ENCODE measurements at regions not wholly inside any gene's neighbourhood (a gene's known extent, or its start where the extent isn't known, plus 50 kb on each side); places are given as distances from the start of the nearest gene placed in this dataset.
A peak's percentile ranks its signal among the peaks of the same experiment; 100 is the strongest.

DNA sequence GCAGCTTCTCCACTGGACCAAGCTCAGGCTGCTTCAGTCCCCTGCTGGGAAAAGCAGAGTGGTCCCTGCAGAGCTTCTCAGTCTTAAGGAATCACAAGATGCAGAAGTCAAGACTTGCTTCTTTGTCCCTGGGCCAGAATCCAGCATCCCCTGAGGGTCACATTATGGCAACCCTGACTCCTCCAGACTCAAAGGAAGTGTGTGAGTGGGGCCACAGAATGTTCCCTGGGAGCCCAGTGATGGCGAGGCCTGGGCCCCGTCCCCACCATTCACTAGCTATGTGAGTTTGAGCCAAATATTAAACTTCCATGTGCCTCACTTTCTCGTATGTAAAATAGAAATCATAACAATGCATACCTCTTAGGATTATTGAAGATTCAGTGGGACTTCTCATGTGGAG lies 122.2 kb upstream of the NCAM1 start:
- no peak for TF ChIP-seq POLR2A (IDR thresholded peaks at IDR 0.05)
- TF ChIP-seq, protein P1, sequence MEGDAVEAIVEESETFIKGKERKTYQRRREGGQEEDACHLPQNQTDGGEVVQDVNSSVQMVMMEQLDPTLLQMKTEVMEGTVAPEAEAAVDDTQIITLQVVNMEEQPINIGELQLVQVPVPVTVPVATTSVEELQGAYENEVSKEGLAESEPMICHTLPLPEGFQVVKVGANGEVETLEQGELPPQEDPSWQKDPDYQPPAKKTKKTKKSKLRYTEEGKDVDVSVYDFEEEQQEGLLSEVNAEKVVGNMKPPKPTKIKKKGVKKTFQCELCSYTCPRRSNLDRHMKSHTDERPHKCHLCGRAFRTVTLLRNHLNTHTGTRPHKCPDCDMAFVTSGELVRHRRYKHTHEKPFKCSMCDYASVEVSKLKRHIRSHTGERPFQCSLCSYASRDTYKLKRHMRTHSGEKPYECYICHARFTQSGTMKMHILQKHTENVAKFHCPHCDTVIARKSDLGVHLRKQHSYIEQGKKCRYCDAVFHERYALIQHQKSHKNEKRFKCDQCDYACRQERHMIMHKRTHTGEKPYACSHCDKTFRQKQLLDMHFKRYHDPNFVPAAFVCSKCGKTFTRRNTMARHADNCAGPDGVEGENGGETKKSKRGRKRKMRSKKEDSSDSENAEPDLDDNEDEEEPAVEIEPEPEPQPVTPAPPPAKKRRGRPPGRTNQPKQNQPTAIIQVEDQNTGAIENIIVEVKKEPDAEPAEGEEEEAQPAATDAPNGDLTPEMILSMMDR (IDR thresholded peaks at IDR 0.05) = no peak
- 68 to 80% (median 71%) methylated on average over 3 of the region's 3 CpGs for WGBS, 4 donors
- Histone ChIP-seq H3K36me3 (no peaks in the 10 kb centered on the region), H3K27me3 (no peaks in the 10 kb centered on the region), H3K4me1 (peaks cover 0 to 16% (median 5%) of the 10 kb centered on the region in 12 donors), H3K4me3 (no peak overlapping the region), H3K27ac (no peak overlapping the region), H3K9me3 (no peaks in the 10 kb centered on the region)
- DNase-seq (no peak), ATAC-seq (no peak)
- intact Hi-C loops (cut with DNase I) = loop anchor here in 7 of 10 donors (5.0 to 10.0 kb wide), 8 partner anchors 116 to 446 kb away; partner anchors contain the start of gene NCAM1 (in 3 of the 7)

DNA sequence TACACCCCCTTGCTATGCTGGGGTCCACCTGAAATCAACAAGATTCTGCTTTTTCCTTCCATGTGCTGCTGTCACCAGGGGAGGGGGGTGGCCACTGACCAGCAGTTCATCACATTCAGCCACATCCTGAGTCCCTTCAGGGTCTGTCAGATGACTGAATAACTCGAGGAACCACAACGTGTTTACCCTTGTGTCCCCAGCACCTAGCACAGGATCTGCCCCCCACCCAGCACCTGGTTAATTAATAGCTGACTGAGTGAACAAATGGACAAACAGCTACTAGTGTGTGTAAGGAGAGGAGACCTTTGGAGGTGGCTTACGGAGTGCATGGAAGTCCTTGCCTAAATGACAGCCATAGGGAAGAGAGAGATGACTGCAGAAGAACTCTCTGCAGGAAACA lies 119.5 kb upstream of the NCAM1 start:
- Histone ChIP-seq H3K36me3 (no peaks in the 10 kb centered on the region), H3K4me3 (no peak overlapping the region), H3K27me3 (no peaks in the 10 kb centered on the region), H3K27ac (no peak overlapping the region), H3K9me3 (no peaks in the 10 kb centered on the region), H3K4me1 (peaks cover 0 to 14% (median 0%) of the 10 kb centered on the region in 12 donors)
- intact Hi-C loops (cut with DNase I) = no loop called here
- WGBS, 4 donors = 70 to 81% (median 72%) methylated on average over 3 of the region's 3 CpGs
- ATAC-seq = no peak
- TF ChIP-seq, protein P1 (IDR thresholded peaks at IDR 0.05) = no peak
- TF ChIP-seq POLR2A (IDR thresholded peaks at IDR 0.05) = no peak
- no peak for DNase-seq

DNA sequence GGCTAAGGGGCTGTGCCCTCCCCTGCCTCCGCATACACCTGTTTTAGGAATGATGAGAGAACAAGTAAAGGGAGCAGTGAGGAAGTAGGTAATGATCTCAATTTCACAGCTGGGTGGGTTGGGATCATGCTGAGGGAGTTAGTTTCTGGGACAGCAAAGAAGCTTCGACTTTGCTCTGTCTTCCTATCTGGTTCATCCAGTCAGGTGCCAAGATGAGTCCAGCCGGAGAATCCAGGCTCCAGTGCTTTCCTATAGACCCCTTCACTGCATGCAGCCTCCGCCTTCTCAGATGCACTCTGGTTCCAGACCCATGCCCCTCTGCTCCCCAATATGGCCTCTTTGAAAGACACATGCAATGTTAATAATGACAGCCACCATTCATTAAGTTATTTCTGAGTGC lies 119.1 kb upstream of the NCAM1 start:
- TF ChIP-seq, protein P1 (IDR thresholded peaks at IDR 0.05) = no peak
- TF ChIP-seq POLR2A (IDR thresholded peaks at IDR 0.05) = no peak
- WGBS, 4 donors = 82 to 91% (median 87%) methylated on average over 4 of the region's 4 CpGs

DNA sequence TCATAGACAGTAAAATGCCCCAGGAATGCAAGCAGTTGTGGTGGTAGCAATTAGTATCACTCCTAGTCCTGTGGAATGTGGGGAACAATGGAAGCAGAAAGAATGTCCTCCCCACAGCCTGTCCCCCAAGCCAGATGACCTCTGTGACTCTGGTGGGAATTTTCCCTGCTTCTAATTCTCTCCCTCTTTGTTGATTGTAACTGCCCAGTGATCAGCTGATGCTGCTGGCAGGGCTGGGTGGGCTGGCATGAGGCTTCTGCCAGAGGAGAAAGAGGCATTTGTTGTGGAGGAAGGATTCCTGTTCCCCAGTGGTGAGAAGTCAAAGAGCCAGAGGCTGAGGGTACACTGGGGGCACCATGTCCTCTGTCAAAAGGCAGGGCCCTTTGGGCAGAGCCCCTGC lies 116.7 kb upstream of the NCAM1 start:
- H3K27me3 ChIP-seq = no peaks in the 10 kb centered on the region
- peak overlapping the region in 2 of 12 donors; percentile 14 to 42 for H3K27ac ChIP-seq
- intact Hi-C loops (cut with DNase I) = no loop called here
- ATAC-seq (peak in 2 of 4 donors; percentile 23 to 58), DNase-seq (peak in 1 of 5 donors; percentile 20)
- H3K4me3 ChIP-seq = no peak overlapping the region
- H3K4me1 ChIP-seq = peaks cover 0 to 10% (median 0%) of the 10 kb centered on the region in 12 donors
- no peak for TF ChIP-seq POLR2A (IDR thresholded peaks at IDR 0.05)
- TF ChIP-seq, protein P1 (IDR thresholded peaks at IDR 0.05) = no peak
- H3K9me3 ChIP-seq = no peaks in the 10 kb centered on the region
- H3K36me3 ChIP-seq = no peaks in the 10 kb centered on the region

More for the DNA sequence above, 119.1 kb upstream of the NCAM1 start:
- Histone ChIP-seq H3K9me3 (no peaks in the 10 kb centered on the region), H3K27me3 (no peaks in the 10 kb centered on the region), H3K27ac (no peak overlapping the region), H3K4me1 (peaks cover 0 to 12% (median 0%) of the 10 kb centered on the region in 12 donors), H3K36me3 (no peaks in the 10 kb centered on the region), H3K4me3 (no peak overlapping the region)
- intact Hi-C loops (cut with DNase I) = no loop called here
- ATAC-seq (no peak), DNase-seq (no peak)
